C4-2B (cell line): ENCODE measurements at regions not wholly inside any gene's neighbourhood (a gene's known extent, or its start where the extent isn't known, plus 50 kb on each side); places are given as distances from the start of the nearest gene placed in this dataset.

Experiments used
- CTCF ChIP-seq: fragments of 450-650 bp; conservative IDR thresholded peaks from 2 replicates; pipeline ENCODE4 v1.5.1; 2017; ENCODE audit warnings: mild to moderate bottlenecking
- ZFX ChIP-seq: fragments of 450-650 bp; IDR thresholded peaks from 2 replicates; pipeline ENCODE4 v1.6.1; 2017

GRCh38 chr2:125490308-125490707 is 1165.7 kb upstream of the GYPC start:
- TF ChIP-seq CTCF (no peak), ZFX (no peak)
